IMR-90 (cell line): ENCODE measurements at regions not wholly inside any gene's neighbourhood (a gene's known extent, or its start where the extent isn't known, plus 50 kb on each side); places are given as distances from the start of the nearest gene placed in this dataset.

Experiments
- CTCF ChIP-seq: conservative IDR thresholded peaks from 2 replicates; pipeline ENCODE4 v1.5.1; 2012; ENCODE audit warnings: mild to moderate bottlenecking, low read depth, low read length, improper control_type of control experiment
- USF2 ChIP-seq: fragments of 150-350 bp; IDR thresholded peaks from 2 replicates; pipeline ENCODE4 v1.6.1; 2017; ENCODE audit warnings: mild to moderate bottlenecking, antibody characterized with exemption, low read length, low read depth

GRCh38 chr1:59199147-59199546, 97.7 kb upstream of the FGGY start:
- no peak for TF ChIP-seq USF2
- TF ChIP-seq CTCF = no peak
